SK-N-SH treated with all-trans-retinoic acid at 6 μM for 48 hours (cell line): ENCODE measurements at regions not wholly inside any gene's neighbourhood (a gene's known extent, or its start where the extent isn't known, plus 50 kb on each side); places are given as distances from the start of the nearest gene placed in this dataset.

Source experiments
- BACH2 ChIP-seq: fragments of 250-450 bp; sonication (Bioruptor Pico); IDR thresholded peaks from 2 replicates; pipeline ENCODE4 v1.9.0; 2021; ENCODE audit warnings: mild to moderate bottlenecking, borderline replicate concordance
- CREB5 ChIP-seq: fragments of 250-450 bp; sonication (Bioruptor Pico); IDR thresholded peaks from 2 replicates; pipeline ENCODE4 v1.5.1; 2020; ENCODE audit warnings: low read depth, mild to moderate bottlenecking, moderate library complexity
- POU6F1 ChIP-seq: fragments of 250-450 bp; sonication (Bioruptor Pico); IDR thresholded peaks from 2 replicates; pipeline ENCODE4 v1.8.0; 2021; ENCODE audit warnings: low read depth, mild to moderate bottlenecking, moderate library complexity, borderline replicate concordance
- ZFP3 ChIP-seq: fragments of 250-450 bp; sonication (Bioruptor Pico); IDR thresholded peaks from 2 replicates; pipeline ENCODE4 v1.5.0; 2020; ENCODE audit warnings: mild to moderate bottlenecking, moderate library complexity
- ZFP30 ChIP-seq: fragments of 450-650 bp; formaldehyde crosslinking; IDR thresholded peaks from 2 replicates; pipeline ENCODE4 v1.5.0; 2022; ENCODE audit warnings: mild to moderate bottlenecking, moderate library complexity

- TF ChIP-seq BACH2 (no peak), ZFP30 (no peak), POU6F1 (CRISPR knock-in tag) (no peak), CREB5 (no peak), ZFP3 (CRISPR knock-in tag) (no peak)
Measured at GRCh38 chr18:75898651-75899050, 471.1 kb upstream of the SMIM21 start.
